Esophagus squamous epithelium (tissue), 4 donors: ENCODE measurements at regions not wholly inside any gene's neighbourhood (a gene's known extent, or its start where the extent isn't known, plus 50 kb on each side); places are given as distances from the start of the nearest gene placed in this dataset.

ENCODE experiments used
- POLR2A ChIP-seq, 4 donors: fragments of 450-650 bp; IDR thresholded peaks; one replicate each; pipeline ENCODE4 v1.6.1; 2017; ENCODE audit warnings: antibody characterized with exemption in 4 of 4, mild to moderate bottlenecking in 4 of 4, moderate library complexity in 3 of 4
- TF ChIP-seq, protein P1 (sequence below), 6 experiments: fragments of 450-650 bp in 4 of 6; fragments of 200-600 bp in 2 of 6; sonication (generic) in 2 of 6; IDR thresholded peaks; one replicate each; pipeline ENCODE4 v1.5.1; 2016 to 2019; ENCODE audit warnings: antibody characterized with exemption in 6 of 6, mild to moderate bottlenecking in 4 of 6, moderate library complexity in 4 of 6

DNA sequence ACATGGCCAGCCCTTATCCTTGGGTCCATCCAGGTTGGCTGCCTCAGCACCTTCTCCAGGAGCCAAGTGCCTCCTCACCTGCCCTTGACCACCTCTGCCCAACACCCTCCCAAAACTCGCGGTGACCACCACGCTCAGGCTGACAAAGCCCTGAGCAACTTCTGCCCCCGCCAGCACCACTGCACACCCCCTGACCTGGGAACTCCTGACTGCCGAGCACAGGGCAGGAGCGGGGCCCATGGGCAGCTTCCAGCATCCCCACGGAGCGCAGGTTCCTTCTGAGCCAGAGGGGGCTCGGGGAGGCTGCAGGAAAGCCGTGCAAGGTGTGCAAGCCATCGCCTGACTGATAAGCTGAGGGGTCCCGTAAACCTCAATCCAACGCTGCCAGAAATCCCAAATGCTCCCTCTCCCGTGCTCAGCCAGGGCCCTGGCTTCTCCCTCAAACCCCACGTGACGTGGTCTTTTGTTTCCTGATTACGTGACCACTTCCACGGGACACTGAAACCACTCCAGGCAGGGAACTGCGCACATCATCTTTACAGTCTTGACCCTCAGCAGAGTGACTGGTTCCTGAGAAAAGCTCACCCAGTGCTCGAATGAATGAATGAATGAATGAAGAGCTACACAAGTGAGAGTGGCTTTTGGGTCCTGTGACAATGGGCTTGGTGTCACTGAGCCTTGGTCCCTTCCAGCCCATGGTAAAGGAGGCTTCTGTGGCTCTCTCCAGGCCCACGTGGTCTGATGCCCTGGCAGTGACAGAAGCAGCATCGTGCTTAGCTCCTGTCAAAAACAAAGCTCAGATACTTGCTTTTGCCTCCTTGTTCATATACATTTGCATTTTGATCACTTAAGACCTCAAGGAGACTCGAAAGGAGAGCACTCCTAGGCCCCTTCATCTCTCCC is 249.8 kb upstream of the PPP2R2D start:
- TF ChIP-seq, protein P1, sequence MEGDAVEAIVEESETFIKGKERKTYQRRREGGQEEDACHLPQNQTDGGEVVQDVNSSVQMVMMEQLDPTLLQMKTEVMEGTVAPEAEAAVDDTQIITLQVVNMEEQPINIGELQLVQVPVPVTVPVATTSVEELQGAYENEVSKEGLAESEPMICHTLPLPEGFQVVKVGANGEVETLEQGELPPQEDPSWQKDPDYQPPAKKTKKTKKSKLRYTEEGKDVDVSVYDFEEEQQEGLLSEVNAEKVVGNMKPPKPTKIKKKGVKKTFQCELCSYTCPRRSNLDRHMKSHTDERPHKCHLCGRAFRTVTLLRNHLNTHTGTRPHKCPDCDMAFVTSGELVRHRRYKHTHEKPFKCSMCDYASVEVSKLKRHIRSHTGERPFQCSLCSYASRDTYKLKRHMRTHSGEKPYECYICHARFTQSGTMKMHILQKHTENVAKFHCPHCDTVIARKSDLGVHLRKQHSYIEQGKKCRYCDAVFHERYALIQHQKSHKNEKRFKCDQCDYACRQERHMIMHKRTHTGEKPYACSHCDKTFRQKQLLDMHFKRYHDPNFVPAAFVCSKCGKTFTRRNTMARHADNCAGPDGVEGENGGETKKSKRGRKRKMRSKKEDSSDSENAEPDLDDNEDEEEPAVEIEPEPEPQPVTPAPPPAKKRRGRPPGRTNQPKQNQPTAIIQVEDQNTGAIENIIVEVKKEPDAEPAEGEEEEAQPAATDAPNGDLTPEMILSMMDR (IDR thresholded peaks at IDR 0.05), result no peak
- no peak for TF ChIP-seq POLR2A (IDR thresholded peaks at IDR 0.05)
